ENCODE measurements at regions not wholly inside any gene's neighbourhood (a gene's known extent, or its start where the extent isn't known, plus 50 kb on each side); places are given as distances from the start of the nearest gene placed in this dataset.

DNA sequence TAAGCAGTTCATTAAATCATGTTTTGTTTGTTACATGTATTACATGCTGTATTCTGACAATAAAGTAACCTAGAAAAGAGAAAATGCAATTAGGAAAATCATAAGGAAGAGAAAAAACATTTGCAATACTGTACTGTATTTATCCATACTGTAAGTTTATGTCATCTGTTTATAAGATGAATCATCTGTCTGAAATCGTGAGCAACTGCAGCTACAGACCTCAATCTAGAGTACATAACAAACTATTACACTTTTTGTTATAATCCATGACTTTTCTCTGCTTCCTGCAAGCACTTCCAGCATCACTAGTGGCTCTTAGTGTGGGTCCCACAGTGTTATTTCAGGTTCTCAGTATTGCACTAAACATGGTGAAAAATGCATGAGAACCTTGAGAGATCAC, 144.4 kb upstream of the NR4A3 start:
- intact Hi-C loops (cut with micrococcal nuclease), result no loop called here
- Histone ChIP-seq H3K27me3 (ENCODE audit: low read depth) (no peaks in the 10 kb centered on the region), H3K4me1 (no peaks in the 10 kb centered on the region), H3K27ac (replicated peaks) (no peak overlapping the region), H3K9me3 (replicated peaks) (peaks cover 10% of the 10 kb centered on the region), H3K36me3 (no peaks in the 10 kb centered on the region), H3K4me3 (no peak overlapping the region)
- no peak for DNase-seq
- TF ChIP-seq, protein P1, sequence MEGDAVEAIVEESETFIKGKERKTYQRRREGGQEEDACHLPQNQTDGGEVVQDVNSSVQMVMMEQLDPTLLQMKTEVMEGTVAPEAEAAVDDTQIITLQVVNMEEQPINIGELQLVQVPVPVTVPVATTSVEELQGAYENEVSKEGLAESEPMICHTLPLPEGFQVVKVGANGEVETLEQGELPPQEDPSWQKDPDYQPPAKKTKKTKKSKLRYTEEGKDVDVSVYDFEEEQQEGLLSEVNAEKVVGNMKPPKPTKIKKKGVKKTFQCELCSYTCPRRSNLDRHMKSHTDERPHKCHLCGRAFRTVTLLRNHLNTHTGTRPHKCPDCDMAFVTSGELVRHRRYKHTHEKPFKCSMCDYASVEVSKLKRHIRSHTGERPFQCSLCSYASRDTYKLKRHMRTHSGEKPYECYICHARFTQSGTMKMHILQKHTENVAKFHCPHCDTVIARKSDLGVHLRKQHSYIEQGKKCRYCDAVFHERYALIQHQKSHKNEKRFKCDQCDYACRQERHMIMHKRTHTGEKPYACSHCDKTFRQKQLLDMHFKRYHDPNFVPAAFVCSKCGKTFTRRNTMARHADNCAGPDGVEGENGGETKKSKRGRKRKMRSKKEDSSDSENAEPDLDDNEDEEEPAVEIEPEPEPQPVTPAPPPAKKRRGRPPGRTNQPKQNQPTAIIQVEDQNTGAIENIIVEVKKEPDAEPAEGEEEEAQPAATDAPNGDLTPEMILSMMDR (IDR thresholded peaks at IDR 0.05; ENCODE audit: borderline replicate concordance), result no peak

DNA sequence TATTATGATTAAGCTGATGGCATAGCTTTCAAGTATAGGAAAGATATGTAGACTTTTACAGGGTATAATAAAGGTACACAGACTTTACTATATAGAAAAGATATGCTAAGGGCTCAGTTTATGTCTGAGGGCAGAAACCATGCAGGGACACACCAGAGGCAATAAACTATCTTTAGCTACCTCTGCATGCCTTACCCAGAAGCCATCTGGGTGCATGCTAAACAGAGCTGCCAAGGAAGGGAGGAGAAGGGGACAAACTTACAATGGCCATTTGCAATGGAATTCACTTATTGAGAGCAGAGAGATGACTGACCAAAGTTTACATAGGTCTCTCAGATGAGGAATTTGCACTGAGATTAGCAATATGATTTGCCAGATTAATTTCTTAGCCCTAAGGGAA, 143.1 kb upstream of the NR4A3 start:
- no peak overlapping the region for H3K27ac ChIP-seq (replicated peaks)
- no peaks in the 10 kb centered on the region for H3K27me3 ChIP-seq (ENCODE audit: low read depth)
- intact Hi-C loops (cut with micrococcal nuclease), result no loop called here
- H3K9me3 ChIP-seq (replicated peaks), result peaks cover 10% of the 10 kb centered on the region
- TF ChIP-seq, protein P1 (IDR thresholded peaks at IDR 0.05; ENCODE audit: borderline replicate concordance), result no peak
- H3K4me1 ChIP-seq, result no peaks in the 10 kb centered on the region
- H3K4me3 ChIP-seq, result no peak overlapping the region
- no peaks in the 10 kb centered on the region for H3K36me3 ChIP-seq
- no peak for DNase-seq

DNA sequence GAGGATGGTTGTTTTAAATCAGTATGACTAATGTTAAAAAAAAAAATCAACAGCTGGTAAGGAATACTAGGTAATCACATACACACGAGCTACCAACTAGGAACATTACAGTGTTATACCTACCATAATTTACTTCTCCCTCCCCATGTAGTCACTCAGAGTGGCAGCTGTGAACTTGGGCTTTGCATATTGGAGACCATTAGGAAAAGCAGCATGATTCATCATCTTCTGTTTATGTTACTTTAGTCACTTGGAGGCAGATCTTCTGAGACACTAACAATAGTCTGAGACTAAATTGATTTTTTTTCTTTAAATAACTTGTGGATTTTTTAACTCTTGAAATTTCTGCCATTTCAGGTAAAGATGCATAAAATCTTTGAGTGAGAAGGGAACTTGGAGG, 141.5 kb upstream of the NR4A3 start:
- no peak for DNase-seq
- TF ChIP-seq, protein P1 (IDR thresholded peaks at IDR 0.05; ENCODE audit: borderline replicate concordance), result no peak
- no peaks in the 10 kb centered on the region for H3K27me3 ChIP-seq (ENCODE audit: low read depth)
- intact Hi-C loops (cut with micrococcal nuclease), result no loop called here
- H3K4me3 ChIP-seq, result no peak overlapping the region
- no peaks in the 10 kb centered on the region for H3K36me3 ChIP-seq
- no peak overlapping the region for H3K27ac ChIP-seq (replicated peaks)
- peaks cover 10% of the 10 kb centered on the region for H3K9me3 ChIP-seq (replicated peaks)
- no peaks in the 10 kb centered on the region for H3K4me1 ChIP-seq

DNA sequence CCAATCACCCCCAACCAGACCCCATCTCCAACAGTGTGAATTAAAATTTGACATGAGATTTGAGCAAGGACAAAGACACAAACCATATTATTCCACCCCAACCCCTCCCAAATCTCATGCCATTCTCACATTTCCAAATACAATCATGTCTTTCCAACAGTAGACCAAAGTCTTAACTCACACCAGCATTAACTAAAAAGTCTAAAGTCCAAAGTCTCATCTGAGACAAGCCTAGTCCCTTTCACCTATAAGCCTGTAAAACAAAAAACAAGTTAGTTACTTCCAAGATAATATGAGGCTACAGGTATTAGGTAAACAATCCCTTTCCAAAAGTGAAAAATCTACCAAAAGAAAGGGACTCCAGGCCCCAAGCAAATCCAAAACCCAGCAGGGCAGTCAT, 140.6 kb upstream of the NR4A3 start:
- TF ChIP-seq, protein P1 (IDR thresholded peaks at IDR 0.05; ENCODE audit: borderline replicate concordance), result no peak
- no peak overlapping the region for H3K4me3 ChIP-seq
- no peaks in the 10 kb centered on the region for H3K27me3 ChIP-seq (ENCODE audit: low read depth)
- H3K9me3 ChIP-seq (replicated peaks), result peaks cover 6% of the 10 kb centered on the region
- intact Hi-C loops (cut with micrococcal nuclease), result no loop called here
- no peaks in the 10 kb centered on the region for H3K36me3 ChIP-seq
- DNase-seq, result no peak
- H3K4me1 ChIP-seq, result no peaks in the 10 kb centered on the region
- H3K27ac ChIP-seq (replicated peaks), result no peak overlapping the region

DNA sequence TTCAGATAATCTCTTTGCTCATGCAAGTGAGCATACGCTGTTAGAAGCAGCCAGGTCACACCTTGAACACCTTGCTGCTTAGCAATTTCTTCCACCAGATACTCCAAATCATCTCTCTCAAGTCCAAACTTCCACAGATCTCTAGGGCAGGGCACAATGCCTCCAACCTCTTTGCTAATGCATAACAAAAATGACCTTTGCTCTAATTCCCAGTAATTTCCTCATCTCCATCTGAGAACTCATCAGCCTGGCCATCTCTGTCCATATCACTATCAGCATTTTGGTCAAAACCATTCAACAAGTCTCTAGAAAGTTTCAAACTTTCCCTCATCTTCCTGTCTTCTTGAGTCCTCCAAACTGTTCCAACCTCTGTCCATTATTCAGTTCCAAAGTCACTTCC, 139.3 kb upstream of the NR4A3 start:
- H3K9me3 ChIP-seq (replicated peaks), result no peaks in the 10 kb centered on the region
- no peak overlapping the region for H3K4me3 ChIP-seq
- no peaks in the 10 kb centered on the region for H3K27me3 ChIP-seq (ENCODE audit: low read depth)
- H3K36me3 ChIP-seq, result no peaks in the 10 kb centered on the region
- TF ChIP-seq, protein P1 (IDR thresholded peaks at IDR 0.05; ENCODE audit: borderline replicate concordance), result no peak
- no peak for DNase-seq
- intact Hi-C loops (cut with micrococcal nuclease), result no loop called here
- no peaks in the 10 kb centered on the region for H3K4me1 ChIP-seq
- H3K27ac ChIP-seq (replicated peaks), result no peak overlapping the region

DNA sequence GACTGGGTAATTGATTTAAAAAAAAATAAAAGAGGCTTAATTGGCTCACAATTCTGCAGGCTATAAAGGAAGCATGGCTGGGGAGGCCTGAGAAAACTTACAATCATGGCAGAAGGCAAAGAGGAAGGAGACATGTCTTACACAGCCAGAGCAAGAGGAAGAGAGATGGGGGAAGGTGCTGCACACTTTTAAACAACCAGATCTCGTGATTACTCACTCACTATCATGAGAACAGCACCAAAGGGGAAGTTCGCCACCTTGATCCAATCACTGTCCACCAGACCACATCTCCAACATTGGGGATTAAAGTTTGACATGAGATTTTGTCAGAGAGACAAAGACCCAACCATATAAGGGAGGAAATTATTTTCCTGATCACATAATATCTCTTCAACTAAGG, 138.8 kb upstream of the NR4A3 start:
- DNase-seq, result no peak
- no peak overlapping the region for H3K27ac ChIP-seq (replicated peaks)
- TF ChIP-seq, protein P1 (IDR thresholded peaks at IDR 0.05; ENCODE audit: borderline replicate concordance), result no peak
- intact Hi-C loops (cut with micrococcal nuclease), result no loop called here
- H3K4me1 ChIP-seq, result no peaks in the 10 kb centered on the region
- H3K4me3 ChIP-seq, result no peak overlapping the region
- no peaks in the 10 kb centered on the region for H3K36me3 ChIP-seq
- no peaks in the 10 kb centered on the region for H3K27me3 ChIP-seq (ENCODE audit: low read depth)
- H3K9me3 ChIP-seq (replicated peaks), result no peaks in the 10 kb centered on the region

All from left ventricle myocardium inferior (tissue), 1 donor.